Astrocyte (in vitro differentiated cells and primary cell): ENCODE measurements at regions not wholly inside any gene's neighbourhood (a gene's known extent, or its start where the extent isn't known, plus 50 kb on each side); places are given as distances from the start of the nearest gene placed in this dataset.

Experiments used
- DNase-seq: peaks from one replicate; pipeline ENCODE4 v3.0.0-alpha.2; 2010; ENCODE audit warnings: low read depth
- FAIRE-seq: peaks from 2 replicates; lab custom pipeline; 2011; peaks lifted over from hg19 to GRCh38; lab: Jason Lieb, UNC
- H2AFZ ChIP-seq: 2 replicates; pipeline ENCODE4 v1.6.0; 2012; ENCODE audit warnings: low read depth, low read length, inconsistent platforms
- H3K27ac ChIP-seq: 2 replicates; pipeline ENCODE4 v1.5.1; 2011; ENCODE audit warnings: low read depth, low read length, inconsistent platforms
- H3K27me3 ChIP-seq: 2 replicates; pipeline ENCODE4 v1.6.0; 2011; ENCODE audit warnings: low read length, inconsistent platforms; ENCODE audit not compliant: insufficient read depth
- H3K36me3 ChIP-seq: 2 replicates; pipeline ENCODE4 v1.5.1; 2011; ENCODE audit warnings: low read length, inconsistent platforms; ENCODE audit not compliant: insufficient read depth
- H3K4me1 ChIP-seq: 2 replicates; pipeline ENCODE4 v1.5.1; 2011; ENCODE audit warnings: low read length, inconsistent platforms; ENCODE audit not compliant: insufficient read depth
- H3K4me2 ChIP-seq: 2 replicates; pipeline ENCODE4 v1.6.0; 2012; ENCODE audit warnings: low read length, inconsistent platforms
- H3K4me3 ChIP-seq: 2 replicates; pipeline ENCODE4 v1.5.1; 2011; ENCODE audit warnings: low read depth, mild to moderate bottlenecking, low read length, inconsistent platforms; ENCODE audit not compliant: insufficient read depth
- H3K79me2 ChIP-seq: 2 replicates; pipeline ENCODE4 v1.6.0; 2012; ENCODE audit warnings: mild to moderate bottlenecking, low read length, inconsistent platforms; ENCODE audit not compliant: insufficient read depth
- H3K9ac ChIP-seq: 2 replicates; pipeline ENCODE4 v1.6.0; 2012; ENCODE audit warnings: mild to moderate bottlenecking, low read length, inconsistent platforms
- H3K9me3 ChIP-seq: 2 replicates; pipeline ENCODE4 v1.5.1; 2012; ENCODE audit warnings: low read depth, mild to moderate bottlenecking, low read length, inconsistent platforms; ENCODE audit not compliant: insufficient read depth
- H4K20me1 ChIP-seq: 2 replicates; pipeline ENCODE4 v1.6.0; 2012; ENCODE audit warnings: low read length, inconsistent platforms; ENCODE audit not compliant: insufficient read depth
- H3K27ac Mint-ChIP-seq: one replicate; pipeline ENCODE4 v1.8.0; 2021; ENCODE audit warnings: mild to moderate bottlenecking, mixed read lengths; ENCODE audit not compliant: unreplicated experiment
- H3K27me3 Mint-ChIP-seq: one replicate; pipeline ENCODE4 v1.8.0; 2021; ENCODE audit warnings: low read depth, mixed read lengths; ENCODE audit not compliant: unreplicated experiment
- H3K36me3 Mint-ChIP-seq: one replicate; pipeline ENCODE4 v1.8.0; 2021; ENCODE audit warnings: low read depth, mixed read lengths; ENCODE audit not compliant: unreplicated experiment
- H3K4me1 Mint-ChIP-seq: one replicate; pipeline ENCODE4 v1.8.0; 2021; ENCODE audit warnings: low read depth, mixed read lengths; ENCODE audit not compliant: unreplicated experiment
- H3K4me3 Mint-ChIP-seq: one replicate; pipeline ENCODE4 v1.8.0; 2021; ENCODE audit warnings: mild to moderate bottlenecking, moderate library complexity, mixed read lengths; ENCODE audit not compliant: unreplicated experiment
- H3K9me3 Mint-ChIP-seq: one replicate; pipeline ENCODE4 v1.8.0; 2021; ENCODE audit warnings: mild to moderate bottlenecking, mixed read lengths; ENCODE audit not compliant: unreplicated experiment
- CTCF ChIP-seq: IDR thresholded peaks from 2 replicates; pipeline ENCODE4 v1.5.1; 2011; ENCODE audit warnings: low read depth, mild to moderate bottlenecking, inconsistent platforms, low read length, moderate library complexity; ENCODE audit not compliant: insufficient read depth
- EZH2 ChIP-seq: IDR thresholded peaks from 2 replicates; pipeline ENCODE4 v1.6.1; 2012; ENCODE audit warnings: mild to moderate bottlenecking, low read length, inconsistent platforms; ENCODE audit not compliant: insufficient read depth

GRCh38 chr9:596703-597102 is 244.8 kb upstream of the DMRT1 start:
- no peak overlapping the region for H3K27ac Mint-ChIP-seq
- no peaks in the 10 kb centered on the region for H3K4me1 ChIP-seq
- no peak for TF ChIP-seq EZH2
- TF ChIP-seq CTCF: no peak
- H3K4me3 ChIP-seq: no peak overlapping the region
- no peak overlapping the region for H3K4me2 ChIP-seq
- H3K27ac ChIP-seq: no peak overlapping the region
- no peak for DNase-seq
- no peaks in the 10 kb centered on the region for H3K27me3 Mint-ChIP-seq
- H3K4me3 Mint-ChIP-seq: no peak overlapping the region
- H3K36me3 ChIP-seq: no peaks in the 10 kb centered on the region
- H4K20me1 ChIP-seq: no peaks in the 10 kb centered on the region
- no peak overlapping the region for H2AFZ ChIP-seq
- H3K4me1 Mint-ChIP-seq: peaks cover 7% of the 10 kb centered on the region
- FAIRE-seq: no peak
- no peaks in the 10 kb centered on the region for H3K9me3 Mint-ChIP-seq
- no peaks in the 10 kb centered on the region for H3K27me3 ChIP-seq
- no peaks in the 10 kb centered on the region for H3K9me3 ChIP-seq
- no peak overlapping the region for H3K9ac ChIP-seq
- H3K79me2 ChIP-seq: no peaks in the 10 kb centered on the region
- H3K36me3 Mint-ChIP-seq: no peaks in the 10 kb centered on the region

- no peak overlapping the region for H3K4me2 ChIP-seq
- no peaks in the 10 kb centered on the region for H3K36me3 ChIP-seq
- H4K20me1 ChIP-seq: no peaks in the 10 kb centered on the region
- no peak overlapping the region for H3K9ac ChIP-seq
- H3K4me3 ChIP-seq: no peak overlapping the region
- H3K9me3 Mint-ChIP-seq: no peaks in the 10 kb centered on the region
- H3K79me2 ChIP-seq: no peaks in the 10 kb centered on the region
- H3K4me3 Mint-ChIP-seq: no peak overlapping the region
- no peak for DNase-seq
- no peaks in the 10 kb centered on the region for H3K9me3 ChIP-seq
- H3K27me3 Mint-ChIP-seq: no peaks in the 10 kb centered on the region
- no peak for TF ChIP-seq CTCF
- TF ChIP-seq EZH2: no peak
- H3K36me3 Mint-ChIP-seq: peaks cover 1% of the 10 kb centered on the region
- no peak overlapping the region for H3K27ac ChIP-seq
- no peaks in the 10 kb centered on the region for H3K27me3 ChIP-seq
- no peak overlapping the region for H2AFZ ChIP-seq
- no peak overlapping the region for H3K27ac Mint-ChIP-seq
- no peak for FAIRE-seq
- H3K4me1 ChIP-seq: no peaks in the 10 kb centered on the region
- H3K4me1 Mint-ChIP-seq: no peaks in the 10 kb centered on the region
These were observed 241.5 kb upstream of the DMRT1 start for GRCh38 chr9:600006-600405.

- no peaks in the 10 kb centered on the region for H3K36me3 ChIP-seq
- H3K4me2 ChIP-seq: no peak overlapping the region
- H3K9me3 Mint-ChIP-seq: no peaks in the 10 kb centered on the region
- no peaks in the 10 kb centered on the region for H3K27me3 Mint-ChIP-seq
- H3K9ac ChIP-seq: no peak overlapping the region
- no peak overlapping the region for H3K4me3 ChIP-seq
- no peaks in the 10 kb centered on the region for H4K20me1 ChIP-seq
- H3K27ac ChIP-seq: no peak overlapping the region
- peaks cover 1% of the 10 kb centered on the region for H3K36me3 Mint-ChIP-seq
- H2AFZ ChIP-seq: no peak overlapping the region
- no peaks in the 10 kb centered on the region for H3K4me1 ChIP-seq
- no peaks in the 10 kb centered on the region for H3K4me1 Mint-ChIP-seq
- H3K4me3 Mint-ChIP-seq: no peak overlapping the region
- no peaks in the 10 kb centered on the region for H3K79me2 ChIP-seq
- H3K27ac Mint-ChIP-seq: no peak overlapping the region
- FAIRE-seq (no peak), DNase-seq (no peak)
- no peak for TF ChIP-seq CTCF
- TF ChIP-seq EZH2: no peak
- H3K27me3 ChIP-seq: no peaks in the 10 kb centered on the region
- no peaks in the 10 kb centered on the region for H3K9me3 ChIP-seq
These were observed 238.8 kb upstream of the DMRT1 start for GRCh38 chr9:602716-603115.
